ENCODE measurements at regions not wholly inside any gene's neighbourhood (a gene's known extent, or its start where the extent isn't known, plus 50 kb on each side); places are given as distances from the start of the nearest gene placed in this dataset.

- peaks cover 19% of the 10 kb centered on the region for H3K4me1 ChIP-seq (ENCODE audit: control insufficient read depth, insufficient read depth, low read length)
Observed at GRCh38 chr10:58998924-58999713, 177.3 kb upstream of the PHYHIPL start.

DNA sequence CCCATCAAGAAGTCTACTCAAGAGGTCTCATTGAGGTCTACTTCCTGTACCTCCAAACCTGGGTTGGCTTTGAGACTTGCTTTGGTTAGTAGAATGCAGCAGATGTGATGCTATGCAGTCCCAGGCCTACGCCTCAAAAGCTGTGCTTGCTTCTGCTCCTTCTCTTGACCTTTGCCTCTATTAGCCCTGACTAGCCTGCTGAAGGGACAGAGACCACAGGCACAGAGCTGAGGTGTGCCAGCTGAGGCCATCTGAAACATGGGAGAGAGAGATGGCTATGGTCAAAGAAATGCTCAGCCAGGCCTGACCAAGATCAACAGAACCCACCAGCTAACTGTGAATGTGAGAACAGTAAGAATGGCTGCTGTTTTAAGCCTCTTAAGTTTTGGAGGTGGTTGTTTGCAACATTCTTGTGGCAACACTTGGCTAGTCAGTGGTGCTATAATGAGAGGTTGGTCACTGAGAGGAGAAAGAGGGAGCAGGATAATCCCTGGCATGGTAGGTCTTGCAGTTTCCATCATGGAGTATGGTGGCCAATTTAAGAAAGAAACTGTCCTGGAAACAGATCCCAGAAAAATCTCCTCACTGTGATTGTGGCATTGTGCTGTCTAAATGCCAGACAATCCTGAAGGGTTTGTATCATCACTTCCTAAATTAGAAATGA, 176.1 kb upstream of the PHYHIPL start:
- DNase-seq (ENCODE audit: low read depth) = no peak
- no peak overlapping the region for H3K4me3 ChIP-seq (ENCODE audit: low read length)
- H3K9ac ChIP-seq (ENCODE audit: low read length) = no peak overlapping the region
- H3K4me1 ChIP-seq (ENCODE audit: control insufficient read depth, insufficient read depth, low read length) = peaks cover 19% of the 10 kb centered on the region
- H3K27me3 ChIP-seq (replicated peaks; ENCODE audit: control insufficient read depth, insufficient read depth, low read length) = no peaks in the 10 kb centered on the region
- H3K9me3 ChIP-seq (ENCODE audit: control insufficient read depth, low read length) = no peaks in the 10 kb centered on the region
- H3K36me3 ChIP-seq (ENCODE audit: control insufficient read depth, insufficient read depth, low read length, severe bottlenecking) = no peaks in the 10 kb centered on the region

More at GRCh38 chr10:58998924-58999713, 177.3 kb upstream of the PHYHIPL start:
- Histone ChIP-seq H3K4me3 (ENCODE audit: low read length) (no peak overlapping the region), H3K27me3 (replicated peaks; ENCODE audit: control insufficient read depth, insufficient read depth, low read length) (no peaks in the 10 kb centered on the region), H3K9me3 (ENCODE audit: control insufficient read depth, low read length) (no peaks in the 10 kb centered on the region), H3K36me3 (ENCODE audit: control insufficient read depth, insufficient read depth, low read length, severe bottlenecking) (no peaks in the 10 kb centered on the region), H3K9ac (ENCODE audit: low read length) (no peak overlapping the region)
- peak; percentile 66 for DNase-seq (ENCODE audit: low read depth)

- H3K4me1 ChIP-seq (ENCODE audit: control insufficient read depth, insufficient read depth, low read length) = peaks cover 28% of the 10 kb centered on the region
- H3K36me3 ChIP-seq (ENCODE audit: control insufficient read depth, insufficient read depth, low read length, severe bottlenecking) = no peaks in the 10 kb centered on the region
- no peaks in the 10 kb centered on the region for H3K9me3 ChIP-seq (ENCODE audit: control insufficient read depth, low read length)
- no peak for DNase-seq (ENCODE audit: low read depth)
- no peak overlapping the region for H3K4me3 ChIP-seq (ENCODE audit: low read length)
- no peak overlapping the region for H3K9ac ChIP-seq (ENCODE audit: low read length)
- no peaks in the 10 kb centered on the region for H3K27me3 ChIP-seq (replicated peaks; ENCODE audit: control insufficient read depth, insufficient read depth, low read length)
Observed at GRCh38 chr10:59002011-59002410, 174.4 kb upstream of the PHYHIPL start.

DNA sequence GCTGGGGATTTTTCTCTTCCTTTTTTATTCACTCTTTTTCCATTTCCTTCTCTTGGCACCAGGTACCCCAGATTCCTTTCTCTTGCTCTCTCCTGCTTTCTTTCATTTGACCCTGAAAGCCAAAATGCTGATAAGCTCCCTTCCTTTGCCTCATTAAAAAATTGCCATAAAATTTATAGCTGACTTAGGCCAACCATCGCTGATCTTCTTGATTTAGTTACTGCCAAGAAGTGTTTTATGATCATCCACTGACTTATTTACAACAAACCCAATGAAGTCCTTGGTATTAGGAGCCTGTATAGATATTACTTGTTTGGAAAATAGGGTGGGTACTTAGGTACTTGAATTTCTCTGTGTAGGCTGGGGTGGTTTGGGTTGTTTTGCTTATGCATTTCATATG, 173.2 kb upstream of the PHYHIPL start:
- no peak for DNase-seq (ENCODE audit: low read depth)
- no peaks in the 10 kb centered on the region for H3K27me3 ChIP-seq (replicated peaks; ENCODE audit: control insufficient read depth, insufficient read depth, low read length)
- H3K9me3 ChIP-seq (ENCODE audit: control insufficient read depth, low read length) = no peaks in the 10 kb centered on the region
- peaks cover 34% of the 10 kb centered on the region for H3K4me1 ChIP-seq (ENCODE audit: control insufficient read depth, insufficient read depth, low read length)
- no peak overlapping the region for H3K4me3 ChIP-seq (ENCODE audit: low read length)
- H3K9ac ChIP-seq (ENCODE audit: low read length) = no peak overlapping the region
- H3K36me3 ChIP-seq (ENCODE audit: control insufficient read depth, insufficient read depth, low read length, severe bottlenecking) = no peaks in the 10 kb centered on the region

- Histone ChIP-seq H3K4me1 (ENCODE audit: control insufficient read depth, insufficient read depth, low read length) (peaks cover 28% of the 10 kb centered on the region), H3K36me3 (ENCODE audit: control insufficient read depth, insufficient read depth, low read length, severe bottlenecking) (no peaks in the 10 kb centered on the region), H3K9me3 (ENCODE audit: control insufficient read depth, low read length) (no peaks in the 10 kb centered on the region), H3K27me3 (replicated peaks; ENCODE audit: control insufficient read depth, insufficient read depth, low read length) (no peaks in the 10 kb centered on the region), H3K4me3 (ENCODE audit: low read length) (no peak overlapping the region), H3K9ac (ENCODE audit: low read length) (no peak overlapping the region)
- DNase-seq (ENCODE audit: low read depth) = no peak
Observed at GRCh38 chr10:59004392-59004791, 172.1 kb upstream of the PHYHIPL start.

- Histone ChIP-seq H3K9me3 (ENCODE audit: control insufficient read depth, low read length) (no peaks in the 10 kb centered on the region), H3K9ac (ENCODE audit: low read length) (no peak overlapping the region), H3K4me3 (ENCODE audit: low read length) (no peak overlapping the region), H3K27me3 (replicated peaks; ENCODE audit: control insufficient read depth, insufficient read depth, low read length) (no peaks in the 10 kb centered on the region), H3K4me1 (ENCODE audit: control insufficient read depth, insufficient read depth, low read length) (peaks cover 15% of the 10 kb centered on the region), H3K36me3 (ENCODE audit: control insufficient read depth, insufficient read depth, low read length, severe bottlenecking) (no peaks in the 10 kb centered on the region)
- DNase-seq (ENCODE audit: low read depth) = peak; percentile 85
Observed at GRCh38 chr10:59006511-59007306, 169.7 kb upstream of the PHYHIPL start.

GRCh38 chr10:59007307-59008025, 169.0 kb upstream of the PHYHIPL start:
- no peaks in the 10 kb centered on the region for H3K27me3 ChIP-seq (replicated peaks; ENCODE audit: control insufficient read depth, insufficient read depth, low read length)
- no peaks in the 10 kb centered on the region for H3K36me3 ChIP-seq (ENCODE audit: control insufficient read depth, insufficient read depth, low read length, severe bottlenecking)
- no peak overlapping the region for H3K9ac ChIP-seq (ENCODE audit: low read length)
- peaks cover 15% of the 10 kb centered on the region for H3K4me1 ChIP-seq (ENCODE audit: control insufficient read depth, insufficient read depth, low read length)
- H3K9me3 ChIP-seq (ENCODE audit: control insufficient read depth, low read length) = no peaks in the 10 kb centered on the region
- no peak overlapping the region for H3K4me3 ChIP-seq (ENCODE audit: low read length)
- no peak for DNase-seq (ENCODE audit: low read depth)

DNA sequence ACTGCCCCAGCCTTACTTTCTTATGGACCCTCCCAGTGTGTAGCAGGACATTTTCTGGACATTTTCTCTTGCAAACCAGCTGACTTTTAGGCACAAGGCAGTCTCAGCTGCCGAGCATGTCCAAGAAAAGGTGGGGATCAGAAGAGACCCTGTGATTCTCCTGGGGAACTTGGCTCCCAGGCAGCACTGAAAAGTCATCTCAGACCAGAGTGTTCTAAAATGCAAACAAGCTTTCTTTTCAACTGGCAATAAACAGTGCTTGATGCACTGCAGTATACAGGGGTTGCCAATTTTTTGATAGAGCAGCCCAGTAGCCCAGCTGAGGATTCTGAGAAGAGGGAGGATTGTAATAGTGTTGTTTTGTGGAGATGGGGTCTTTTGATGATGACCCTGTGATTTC, 168.0 kb upstream of the PHYHIPL start:
- H3K9ac ChIP-seq (ENCODE audit: low read length) = no peak overlapping the region
- no peaks in the 10 kb centered on the region for H3K36me3 ChIP-seq (ENCODE audit: control insufficient read depth, insufficient read depth, low read length, severe bottlenecking)
- H3K9me3 ChIP-seq (ENCODE audit: control insufficient read depth, low read length) = no peaks in the 10 kb centered on the region
- peaks cover 15% of the 10 kb centered on the region for H3K4me1 ChIP-seq (ENCODE audit: control insufficient read depth, insufficient read depth, low read length)
- no peaks in the 10 kb centered on the region for H3K27me3 ChIP-seq (replicated peaks; ENCODE audit: control insufficient read depth, insufficient read depth, low read length)
- DNase-seq (ENCODE audit: low read depth) = no peak
- H3K4me3 ChIP-seq (ENCODE audit: low read length) = no peak overlapping the region

DNA sequence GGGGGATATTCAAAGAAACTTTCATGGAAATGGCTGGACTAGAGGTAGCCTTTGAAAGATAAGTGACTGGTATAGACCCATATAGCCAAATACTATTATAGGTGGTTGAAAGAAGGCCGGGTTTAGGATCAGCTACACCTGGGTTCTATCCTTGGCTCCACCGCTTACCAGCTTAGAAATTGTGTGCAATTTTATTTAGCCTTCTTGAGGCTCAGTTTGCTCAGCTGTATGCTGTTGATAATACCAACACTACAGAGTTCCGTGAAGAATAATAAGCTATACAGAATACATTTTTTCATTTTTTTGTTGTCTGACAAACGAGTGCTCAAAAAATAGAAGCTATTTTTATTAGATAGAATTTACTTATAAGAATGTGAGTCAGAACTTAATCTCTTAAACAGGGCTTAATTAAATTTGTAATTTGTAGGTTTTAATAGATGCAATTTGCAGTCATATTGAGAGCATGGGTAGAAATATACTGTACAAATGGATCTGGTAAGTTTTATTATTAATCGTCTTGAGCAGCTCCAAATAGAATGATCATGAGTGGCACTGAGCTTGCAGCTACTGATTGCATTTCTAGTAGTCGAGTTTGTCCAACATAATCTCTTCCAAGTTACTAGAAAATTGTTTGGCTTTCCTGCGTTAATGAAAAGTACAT, 164.3 kb upstream of the PHYHIPL start:
- DNase-seq (ENCODE audit: low read depth) = no peak
- no peaks in the 10 kb centered on the region for H3K9me3 ChIP-seq (ENCODE audit: control insufficient read depth, low read length)
- no peaks in the 10 kb centered on the region for H3K27me3 ChIP-seq (replicated peaks; ENCODE audit: control insufficient read depth, insufficient read depth, low read length)
- H3K4me3 ChIP-seq (ENCODE audit: low read length) = no peak overlapping the region
- H3K9ac ChIP-seq (ENCODE audit: low read length) = no peak overlapping the region
- no peaks in the 10 kb centered on the region for H3K36me3 ChIP-seq (ENCODE audit: control insufficient read depth, insufficient read depth, low read length, severe bottlenecking)
- peaks cover 4% of the 10 kb centered on the region for H3K4me1 ChIP-seq (ENCODE audit: control insufficient read depth, insufficient read depth, low read length)

DNA sequence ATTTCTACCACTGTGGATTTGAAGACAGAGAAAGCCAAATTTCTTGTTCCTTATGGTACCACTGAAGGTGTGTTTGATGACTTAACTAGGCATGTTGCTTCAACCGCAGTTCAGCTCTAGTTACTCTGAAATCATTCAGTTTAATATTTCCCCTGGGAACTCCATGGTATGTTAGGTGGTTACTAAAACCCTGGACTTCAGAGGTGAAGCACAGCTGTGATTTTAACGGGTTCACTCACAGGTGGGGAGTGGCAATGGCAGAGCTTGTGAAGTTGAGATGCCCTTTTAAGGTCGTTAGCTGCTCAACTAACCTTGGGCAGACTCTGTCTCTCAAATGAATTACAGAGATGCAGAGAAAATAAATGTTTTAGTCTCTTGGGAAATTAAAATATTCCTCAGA, 163.6 kb upstream of the PHYHIPL start:
- no peaks in the 10 kb centered on the region for H3K9me3 ChIP-seq (ENCODE audit: control insufficient read depth, low read length)
- no peaks in the 10 kb centered on the region for H3K36me3 ChIP-seq (ENCODE audit: control insufficient read depth, insufficient read depth, low read length, severe bottlenecking)
- H3K4me3 ChIP-seq (ENCODE audit: low read length) = no peak overlapping the region
- no peak overlapping the region for H3K9ac ChIP-seq (ENCODE audit: low read length)
- H3K27me3 ChIP-seq (replicated peaks; ENCODE audit: control insufficient read depth, insufficient read depth, low read length) = no peaks in the 10 kb centered on the region
- no peak for DNase-seq (ENCODE audit: low read depth)
- no peaks in the 10 kb centered on the region for H3K4me1 ChIP-seq (ENCODE audit: control insufficient read depth, insufficient read depth, low read length)

Data from adipocyte (in vitro differentiated cells).